HL-60 (cell line): ENCODE measurements at regions not wholly inside any gene's neighbourhood (a gene's known extent, or its start where the extent isn't known, plus 50 kb on each side); places are given as distances from the start of the nearest gene placed in this dataset.

ENCODE experiments used
- CTCF ChIP-seq: IDR thresholded peaks from one replicate; pipeline ENCODE4 v1.5.1; 2011; ENCODE audit warnings: low read length, control low read depth, inconsistent platforms; ENCODE audit not compliant: insufficient read depth
- GABPA ChIP-seq: IDR thresholded peaks from 2 replicates; pipeline ENCODE4 v1.6.1; 2012; ENCODE audit warnings: low read depth
- POLR2AphosphoS5 ChIP-seq: IDR thresholded peaks from 2 replicates; pipeline ENCODE4 v1.6.1; 2012; ENCODE audit warnings: low read depth
- SPI1 ChIP-seq: IDR thresholded peaks from 2 replicates; pipeline ENCODE4 v1.6.1; 2012; ENCODE audit warnings: low read depth, mild to moderate bottlenecking, borderline replicate concordance
- TF ChIP-seq, protein P1 (sequence below): IDR thresholded peaks from 2 replicates; pipeline ENCODE4 v1.6.1; 2012; ENCODE audit warnings: low read depth; ENCODE audit not compliant: insufficient replicate concordance

GRCh38 chr17:53894591-53894990 is 71.9 kb downstream of the KIF2B start:
- TF ChIP-seq CTCF: no peak
- no peak for TF ChIP-seq POLR2AphosphoS5
- TF ChIP-seq GABPA: no peak
- TF ChIP-seq SPI1: no peak
- TF ChIP-seq, protein P1, sequence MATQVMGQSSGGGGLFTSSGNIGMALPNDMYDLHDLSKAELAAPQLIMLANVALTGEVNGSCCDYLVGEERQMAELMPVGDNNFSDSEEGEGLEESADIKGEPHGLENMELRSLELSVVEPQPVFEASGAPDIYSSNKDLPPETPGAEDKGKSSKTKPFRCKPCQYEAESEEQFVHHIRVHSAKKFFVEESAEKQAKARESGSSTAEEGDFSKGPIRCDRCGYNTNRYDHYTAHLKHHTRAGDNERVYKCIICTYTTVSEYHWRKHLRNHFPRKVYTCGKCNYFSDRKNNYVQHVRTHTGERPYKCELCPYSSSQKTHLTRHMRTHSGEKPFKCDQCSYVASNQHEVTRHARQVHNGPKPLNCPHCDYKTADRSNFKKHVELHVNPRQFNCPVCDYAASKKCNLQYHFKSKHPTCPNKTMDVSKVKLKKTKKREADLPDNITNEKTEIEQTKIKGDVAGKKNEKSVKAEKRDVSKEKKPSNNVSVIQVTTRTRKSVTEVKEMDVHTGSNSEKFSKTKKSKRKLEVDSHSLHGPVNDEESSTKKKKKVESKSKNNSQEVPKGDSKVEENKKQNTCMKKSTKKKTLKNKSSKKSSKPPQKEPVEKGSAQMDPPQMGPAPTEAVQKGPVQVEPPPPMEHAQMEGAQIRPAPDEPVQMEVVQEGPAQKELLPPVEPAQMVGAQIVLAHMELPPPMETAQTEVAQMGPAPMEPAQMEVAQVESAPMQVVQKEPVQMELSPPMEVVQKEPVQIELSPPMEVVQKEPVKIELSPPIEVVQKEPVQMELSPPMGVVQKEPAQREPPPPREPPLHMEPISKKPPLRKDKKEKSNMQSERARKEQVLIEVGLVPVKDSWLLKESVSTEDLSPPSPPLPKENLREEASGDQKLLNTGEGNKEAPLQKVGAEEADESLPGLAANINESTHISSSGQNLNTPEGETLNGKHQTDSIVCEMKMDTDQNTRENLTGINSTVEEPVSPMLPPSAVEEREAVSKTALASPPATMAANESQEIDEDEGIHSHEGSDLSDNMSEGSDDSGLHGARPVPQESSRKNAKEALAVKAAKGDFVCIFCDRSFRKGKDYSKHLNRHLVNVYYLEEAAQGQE: no peak
